DOHH2 (cell line): ENCODE measurements at regions not wholly inside any gene's neighbourhood (a gene's known extent, or its start where the extent isn't known, plus 50 kb on each side); places are given as distances from the start of the nearest gene placed in this dataset.

Source experiments
- H3F3A ChIP-seq: fragments of 200-600 bp; sonication (generic), shearing (Covaris generic); 2 replicates; pipeline ENCODE4 v1.6.0; 2016; ENCODE audit warnings: antibody characterized with exemption, mild to moderate bottlenecking; ENCODE audit not compliant: control insufficient read depth, insufficient read depth
- H3K27ac ChIP-seq: fragments of 200-600 bp; sonication (generic); 2 replicates; pipeline ENCODE4 v1.5.1; 2014; ENCODE audit warnings: low read depth, mild to moderate bottlenecking, low read length, moderate library complexity
- H3K27me3 ChIP-seq: fragments of 200-600 bp; sonication (generic); 2 replicates; pipeline ENCODE4 v1.6.1; 2014; ENCODE audit warnings: mild to moderate bottlenecking, low read length, mixed read lengths; ENCODE audit not compliant: control insufficient read depth
- H3K36me3 ChIP-seq: fragments of 200-600 bp; sonication (generic); 2 replicates; pipeline ENCODE4 v1.6.1; 2014; ENCODE audit warnings: mild to moderate bottlenecking, low read length, moderate library complexity, mixed read lengths; ENCODE audit not compliant: control insufficient read depth
- H3K4me1 ChIP-seq: fragments of 200-600 bp; sonication (generic); 2 replicates; pipeline ENCODE4 v1.6.1; 2014; ENCODE audit warnings: mild to moderate bottlenecking, low read length, mixed read lengths; ENCODE audit not compliant: control insufficient read depth
- H3K4me2 ChIP-seq: fragments of 200-600 bp; sonication (generic); 2 replicates; pipeline ENCODE4 v1.6.0; 2014; ENCODE audit warnings: mild to moderate bottlenecking, low read length, moderate library complexity
- H3K4me3 ChIP-seq: fragments of 200-600 bp; sonication (generic); 2 replicates; pipeline ENCODE4 v1.5.1; 2014; ENCODE audit warnings: mild to moderate bottlenecking, low read length, mixed read lengths
- H3K79me2 ChIP-seq: fragments of 200-600 bp; sonication (generic); 2 replicates; pipeline ENCODE4 v1.6.1; 2014; ENCODE audit warnings: mild to moderate bottlenecking, low read length, mixed read lengths; ENCODE audit not compliant: control insufficient read depth
- H3K9me2 ChIP-seq: fragments of 200-600 bp; sonication (generic); replicated peaks from 2 replicates; pipeline ENCODE4 v1.6.1; 2014; ENCODE audit warnings: mild to moderate bottlenecking, low read length, mixed read lengths; ENCODE audit not compliant: control insufficient read depth
- H3K9me3 ChIP-seq: fragments of 200-600 bp; sonication (generic); 2 replicates; pipeline ENCODE4 v1.6.1; 2014; ENCODE audit warnings: antibody characterized with exemption, low read length, mixed read lengths; ENCODE audit not compliant: control insufficient read depth, insufficient read depth
- H4K20me1 ChIP-seq: fragments of 200-600 bp; sonication (generic); 2 replicates; pipeline ENCODE4 v1.6.0; 2014; ENCODE audit warnings: low read depth, mild to moderate bottlenecking, antibody characterized with exemption, low read length, moderate library complexity; ENCODE audit not compliant: control insufficient read depth, insufficient read depth
- EZH2phosphoT487 ChIP-seq: fragments of 200-600 bp; sonication (generic); IDR thresholded peaks from 2 replicates; pipeline ENCODE4 v1.6.1; 2017; ENCODE audit warnings: borderline replicate concordance, mild to moderate bottlenecking, antibody characterized with exemption, low read length, moderate library complexity, mixed read lengths
- TF ChIP-seq, protein P1 (sequence below): fragments of 200-600 bp; sonication (generic); IDR thresholded peaks from one replicate; pipeline ENCODE4 v1.5.1; 2014; ENCODE audit warnings: antibody characterized with exemption, mild to moderate bottlenecking, low read depth, low read length; ENCODE audit not compliant: poor library complexity, severe bottlenecking

DNA sequence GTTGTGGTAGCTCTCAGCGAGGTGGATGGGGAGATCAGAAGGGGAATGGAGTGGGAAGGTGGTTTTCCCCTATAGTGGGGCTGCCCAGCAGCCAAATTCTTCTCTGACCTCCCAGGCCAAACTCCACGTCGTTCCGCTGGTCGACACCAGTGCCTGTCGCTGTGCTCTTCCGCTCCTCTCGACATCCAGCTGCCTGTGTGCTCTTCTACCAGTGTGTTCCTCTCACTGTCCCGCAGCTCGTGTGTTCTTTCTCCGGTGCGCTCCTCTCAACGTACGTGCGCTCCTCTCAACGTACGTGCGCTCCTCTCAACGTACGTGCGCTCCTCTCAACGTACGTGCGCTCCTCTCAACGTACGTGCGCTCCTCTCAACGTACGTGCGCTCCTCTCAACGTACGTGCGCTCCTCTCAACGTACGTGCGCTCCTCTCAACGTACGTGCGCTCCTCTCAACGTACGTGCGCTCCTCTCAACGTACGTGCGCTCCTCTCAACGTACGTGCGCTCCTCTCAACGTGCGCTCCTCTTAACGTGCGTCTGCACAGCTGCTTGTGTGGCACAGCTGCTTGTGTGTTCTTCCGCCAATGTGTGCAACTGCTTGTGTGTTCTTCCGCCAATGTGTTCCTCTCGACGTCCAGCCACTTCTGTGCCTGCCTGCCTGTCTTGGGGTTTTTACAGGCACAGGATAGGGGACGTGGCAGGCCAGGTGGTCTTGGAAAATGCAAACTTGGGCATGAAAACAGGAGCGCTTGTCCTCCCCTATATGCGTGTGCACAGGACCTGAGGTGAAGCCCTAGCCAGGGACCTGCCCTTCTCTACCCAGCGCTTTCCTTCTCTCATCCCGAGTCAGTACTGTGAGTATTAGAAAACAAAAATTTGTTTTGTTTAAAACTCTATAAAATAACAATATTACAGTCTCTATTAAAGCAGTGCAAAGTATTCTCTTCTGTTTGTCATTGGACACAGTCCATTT lies 991.1 kb downstream of the GBE1 start:
- no peak overlapping the region for H3K4me3 ChIP-seq
- no peak for TF ChIP-seq EZH2phosphoT487
- H3K9me2 ChIP-seq = no peaks in the 10 kb centered on the region
- no peaks in the 10 kb centered on the region for H3K27me3 ChIP-seq
- H3K79me2 ChIP-seq = no peaks in the 10 kb centered on the region
- H3K4me2 ChIP-seq = no peak overlapping the region
- H3K9me3 ChIP-seq = no peaks in the 10 kb centered on the region
- H4K20me1 ChIP-seq = no peaks in the 10 kb centered on the region
- no peaks in the 10 kb centered on the region for H3K4me1 ChIP-seq
- no peaks in the 10 kb centered on the region for H3K36me3 ChIP-seq
- no peak overlapping the region for H3K27ac ChIP-seq
- H3F3A ChIP-seq = no peaks in the 10 kb centered on the region

DNA sequence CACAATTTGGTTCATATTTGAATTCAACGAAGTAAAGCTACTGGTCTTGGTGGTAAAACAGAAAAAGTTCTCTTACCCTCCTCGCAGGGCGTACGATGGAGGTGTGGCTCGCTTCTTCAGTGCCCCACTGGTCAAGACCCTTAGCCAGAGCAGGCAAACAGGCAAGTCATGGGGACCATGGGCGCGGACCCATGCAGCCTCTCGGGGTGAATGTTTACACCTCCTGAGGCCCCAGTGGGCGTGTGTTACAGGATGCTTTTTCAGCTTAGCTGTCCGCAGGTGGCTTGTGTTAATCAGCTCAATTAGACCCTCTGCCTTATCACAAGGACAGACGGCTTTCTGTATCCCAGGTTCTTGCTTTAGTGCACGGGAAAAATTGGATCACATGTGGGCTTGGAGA lies 991.8 kb downstream of the GBE1 start:
- Histone ChIP-seq H3K79me2 (no peaks in the 10 kb centered on the region), H3K27ac (no peak overlapping the region), H3K4me2 (no peak overlapping the region), H3K9me2 (no peaks in the 10 kb centered on the region), H3K36me3 (no peaks in the 10 kb centered on the region), H3K4me1 (no peaks in the 10 kb centered on the region), H3K9me3 (no peaks in the 10 kb centered on the region), H3K4me3 (no peak overlapping the region), H3K27me3 (no peaks in the 10 kb centered on the region), H4K20me1 (no peaks in the 10 kb centered on the region), H3F3A (no peaks in the 10 kb centered on the region)
- no peak for TF ChIP-seq EZH2phosphoT487
- TF ChIP-seq, protein P1, sequence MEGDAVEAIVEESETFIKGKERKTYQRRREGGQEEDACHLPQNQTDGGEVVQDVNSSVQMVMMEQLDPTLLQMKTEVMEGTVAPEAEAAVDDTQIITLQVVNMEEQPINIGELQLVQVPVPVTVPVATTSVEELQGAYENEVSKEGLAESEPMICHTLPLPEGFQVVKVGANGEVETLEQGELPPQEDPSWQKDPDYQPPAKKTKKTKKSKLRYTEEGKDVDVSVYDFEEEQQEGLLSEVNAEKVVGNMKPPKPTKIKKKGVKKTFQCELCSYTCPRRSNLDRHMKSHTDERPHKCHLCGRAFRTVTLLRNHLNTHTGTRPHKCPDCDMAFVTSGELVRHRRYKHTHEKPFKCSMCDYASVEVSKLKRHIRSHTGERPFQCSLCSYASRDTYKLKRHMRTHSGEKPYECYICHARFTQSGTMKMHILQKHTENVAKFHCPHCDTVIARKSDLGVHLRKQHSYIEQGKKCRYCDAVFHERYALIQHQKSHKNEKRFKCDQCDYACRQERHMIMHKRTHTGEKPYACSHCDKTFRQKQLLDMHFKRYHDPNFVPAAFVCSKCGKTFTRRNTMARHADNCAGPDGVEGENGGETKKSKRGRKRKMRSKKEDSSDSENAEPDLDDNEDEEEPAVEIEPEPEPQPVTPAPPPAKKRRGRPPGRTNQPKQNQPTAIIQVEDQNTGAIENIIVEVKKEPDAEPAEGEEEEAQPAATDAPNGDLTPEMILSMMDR = no peak

DNA sequence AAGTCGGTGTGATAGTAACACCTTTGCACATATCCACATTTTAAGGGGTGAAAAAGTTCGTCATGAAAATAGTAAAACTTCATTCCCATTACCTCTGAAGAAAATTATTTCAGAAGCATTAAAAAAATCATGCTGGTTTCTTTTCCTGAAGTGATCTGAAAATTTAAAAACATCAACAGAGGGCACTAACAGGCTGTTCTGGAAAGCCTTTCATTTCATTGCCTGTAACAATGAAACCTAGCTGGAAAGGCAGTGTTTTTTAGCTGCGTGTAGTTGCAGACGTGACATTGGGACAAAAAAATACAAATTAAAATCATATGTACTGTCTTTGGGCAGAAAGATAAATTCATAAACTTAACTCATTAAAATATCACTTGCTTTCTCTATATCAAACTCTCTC lies 993.8 kb downstream of the GBE1 start:
- no peak overlapping the region for H3K4me3 ChIP-seq
- TF ChIP-seq, protein P1 = no peak
- no peak for TF ChIP-seq EZH2phosphoT487
- H3K27me3 ChIP-seq = no peaks in the 10 kb centered on the region
- no peaks in the 10 kb centered on the region for H3K79me2 ChIP-seq
- H3K4me1 ChIP-seq = no peaks in the 10 kb centered on the region
- H3K9me3 ChIP-seq = no peaks in the 10 kb centered on the region
- no peak overlapping the region for H3K4me2 ChIP-seq
- H3K36me3 ChIP-seq = no peaks in the 10 kb centered on the region
- H3F3A ChIP-seq = no peaks in the 10 kb centered on the region
- H3K9me2 ChIP-seq = no peaks in the 10 kb centered on the region
- H3K27ac ChIP-seq = no peak overlapping the region
- no peaks in the 10 kb centered on the region for H4K20me1 ChIP-seq

DNA sequence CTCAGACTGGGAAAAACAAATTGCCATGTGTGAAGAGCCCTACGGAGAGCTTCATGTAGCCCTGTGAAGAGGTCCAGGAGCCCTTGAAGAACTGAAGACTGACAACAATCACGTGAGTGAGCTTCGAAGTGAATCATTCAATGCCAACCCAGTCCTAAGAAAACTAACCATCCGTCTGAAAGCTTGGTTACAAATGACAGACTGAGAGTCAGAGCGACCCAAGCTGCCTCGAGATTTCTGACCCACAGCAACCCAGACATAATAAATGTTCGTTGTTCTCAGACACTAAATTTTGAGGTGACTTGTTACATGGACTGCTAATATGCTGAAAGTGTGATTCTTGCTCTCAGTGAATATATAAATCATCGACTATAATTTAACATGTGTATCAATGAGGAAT lies 987.2 kb upstream of the ROBO1 start:
- Histone ChIP-seq H3K79me2 (no peaks in the 10 kb centered on the region), H4K20me1 (no peaks in the 10 kb centered on the region), H3F3A (no peaks in the 10 kb centered on the region), H3K9me3 (no peaks in the 10 kb centered on the region), H3K4me1 (no peaks in the 10 kb centered on the region), H3K27me3 (no peaks in the 10 kb centered on the region), H3K4me2 (no peak overlapping the region), H3K9me2 (no peaks in the 10 kb centered on the region), H3K27ac (no peak overlapping the region), H3K36me3 (no peaks in the 10 kb centered on the region), H3K4me3 (no peak overlapping the region)
- no peak for TF ChIP-seq EZH2phosphoT487
- TF ChIP-seq, protein P1 = no peak
